A549 (cell line): ENCODE measurements at regions not wholly inside any gene's neighbourhood (a gene's known extent, or its start where the extent isn't known, plus 50 kb on each side); places are given as distances from the start of the nearest gene placed in this dataset.

Source experiments
- ATAC-seq, 2 experiments: fragments of 200-7000 bp in 1 of 2; fragments of >200 bp in 1 of 2; cut with Nextera tagmentation in 1 of 2; cut with Tn5 transposase in 1 of 2; 3 replicates each; pipeline versions ENCODE4 v1.8.0 to v1.9.1; 2018 to 2020; ENCODE audit warnings: mild to moderate bottlenecking in 1 of 2, moderate library complexity in 1 of 2
- CTCF ChIA-PET: fragments of 300-600 bp; sonication (Branson Sonifier 250); formaldehyde crosslinking; extraction: SDS; loops from one replicate; lab custom pipeline; 2021; ENCODE audit warnings: antibody characterized with exemption, inconsistent platforms; lab: Yijun Ruan, JAX
- POLR2A ChIA-PET: fragments of 350-600 bp; formaldehyde crosslinking; extraction: SDS; loops from one replicate; lab custom pipeline; 2021; ENCODE audit warnings: antibody characterized with exemption, inconsistent platforms; lab: Yijun Ruan, JAX
- DNase-seq, 2 experiments: peaks; one replicate each; pipeline versions ENCODE4 v3.0.0 to v3.0.0-alpha.2; 2011 to 2016; ENCODE audit warnings: low read depth in 1 of 2, low spot score in 1 of 2
- FAIRE-seq: peaks from 2 replicates; lab custom pipeline; 2011; peaks lifted over from hg19 to GRCh38; lab: Jason Lieb, UNC
- H3K27ac ChIP-seq, 2 experiments: fragments of >200 bp; sonication (Bioruptor Twin); formaldehyde crosslinking; 3 replicates each; pipeline ENCODE4 v1.5.1; 2016 to 2017
- H3K4me1 ChIP-seq: fragments of >200 bp; sonication (Bioruptor Twin); formaldehyde crosslinking; 3 replicates; pipeline ENCODE4 v1.6.1; 2016
- H3K4me2 ChIP-seq: fragments of >200 bp; sonication (Bioruptor Twin); formaldehyde crosslinking; 3 replicates; pipeline ENCODE4 v1.6.1; 2016
- H3K4me3 ChIP-seq: fragments of >200 bp; sonication (Bioruptor Twin); formaldehyde crosslinking; 3 replicates; pipeline ENCODE4 v1.5.1; 2016
- H3K9me3 ChIP-seq: fragments of >200 bp; sonication (Bioruptor Twin); formaldehyde crosslinking; 3 replicates; pipeline ENCODE4 v1.6.1; 2016
- CBX2 ChIP-seq: fragments of 200-600 bp; sonication (generic); IDR thresholded peaks from 2 replicates; pipeline ENCODE4 v1.6.1; 2016; ENCODE audit warnings: low read depth, mild to moderate bottlenecking, borderline replicate concordance
- CBX8 ChIP-seq: fragments of 200-600 bp; sonication (generic); IDR thresholded peaks from 2 replicates; pipeline ENCODE4 v1.6.1; 2016
- CHD2 ChIP-seq: fragments of 150-350 bp; IDR thresholded peaks from 2 replicates; pipeline ENCODE4 v1.6.1; 2014; ENCODE audit warnings: low read length; ENCODE audit not compliant: partially characterized antibody
- E2F6 ChIP-seq: IDR thresholded peaks from 2 replicates; pipeline ENCODE4 v1.6.1; 2012; ENCODE audit warnings: low read depth, borderline replicate concordance
- ESRRA ChIP-seq: fragments of 150-350 bp; IDR thresholded peaks from 2 replicates; pipeline ENCODE4 v1.6.1; 2014; ENCODE audit warnings: mild to moderate bottlenecking, low read length, borderline replicate concordance
- FOSB ChIP-seq: fragments of 250-450 bp; sonication (Bioruptor Pico); IDR thresholded peaks from 2 replicates; pipeline ENCODE4 v1.5.0; 2020; ENCODE audit warnings: mild to moderate bottlenecking, moderate library complexity
- FOXS1 ChIP-seq: fragments of 250-450 bp; sonication (Bioruptor Pico); IDR thresholded peaks from 2 replicates; pipeline ENCODE4 v1.5.0; 2020; ENCODE audit warnings: mild to moderate bottlenecking, moderate library complexity
- HDAC2 ChIP-seq: fragments of 200-600 bp; sonication (generic); IDR thresholded peaks from 2 replicates; pipeline ENCODE4 v1.6.1; 2016
- HOXB13 ChIP-seq: fragments of 250-450 bp; sonication (Bioruptor Pico); IDR thresholded peaks from 2 replicates; pipeline ENCODE4 v1.5.0; 2020; ENCODE audit warnings: low read depth, mild to moderate bottlenecking, moderate library complexity
- HOXB5 ChIP-seq: fragments of 250-450 bp; sonication (Bioruptor Pico); IDR thresholded peaks from 2 replicates; pipeline ENCODE4 v1.5.0; 2020; ENCODE audit warnings: mild to moderate bottlenecking, moderate library complexity
- JUN ChIP-seq, 2 experiments: fragments of >200 bp; sonication (Bioruptor Twin); formaldehyde crosslinking; IDR thresholded peaks; 2 replicates in 1 of 2; 3 replicates in 1 of 2; pipeline ENCODE4 v1.6.1; 2016 to 2017
- MAX ChIP-seq: IDR thresholded peaks from 2 replicates; pipeline ENCODE4 v1.6.1; 2012
- MAZ ChIP-seq: fragments of 150-350 bp; IDR thresholded peaks from 2 replicates; pipeline ENCODE4 v1.6.1; 2014; ENCODE audit warnings: antibody characterized with exemption, low read depth, low read length, borderline replicate concordance
- RAD21 ChIP-seq, 2 experiments: fragments of >200 bp in 1 of 2; sonication (Bioruptor Twin) in 1 of 2; formaldehyde crosslinking in 1 of 2; IDR thresholded peaks in 1 of 2; conservative IDR thresholded peaks in 1 of 2; 2 replicates in 1 of 2; 3 replicates in 1 of 2; pipeline ENCODE4 v1.6.1; 2012 to 2018; ENCODE audit warnings: inconsistent platforms in 1 of 2
- RARB ChIP-seq: fragments of 250-450 bp; sonication (Bioruptor Pico); IDR thresholded peaks from 2 replicates; pipeline ENCODE4 v1.8.0; 2021; ENCODE audit warnings: mild to moderate bottlenecking, moderate library complexity
- RNF2 ChIP-seq: fragments of 200-600 bp; sonication (generic); IDR thresholded peaks from 2 replicates; pipeline ENCODE4 v1.6.1; 2016; ENCODE audit warnings: low read depth, mild to moderate bottlenecking, antibody characterized with exemption, moderate library complexity, borderline replicate concordance
- SMC3 ChIP-seq: fragments of >200 bp; sonication (Bioruptor Twin); formaldehyde crosslinking; IDR thresholded peaks from 3 replicates; pipeline ENCODE4 v1.6.1; 2018; ENCODE audit warnings: inconsistent platforms
- SREBF2 ChIP-seq: fragments of 450-650 bp; IDR thresholded peaks from 2 replicates; pipeline ENCODE4 v1.6.1; 2014; ENCODE audit warnings: mild to moderate bottlenecking, moderate library complexity
- TP53 ChIP-seq: fragments of 250-450 bp; sonication (Bioruptor Pico); IDR thresholded peaks from 2 replicates; pipeline ENCODE4 v1.5.0; 2021; ENCODE audit warnings: mild to moderate bottlenecking, moderate library complexity
- ZFP36 ChIP-seq: fragments of 450-650 bp; IDR thresholded peaks from 2 replicates; pipeline ENCODE4 v1.6.1; 2014; ENCODE audit warnings: borderline replicate concordance; ENCODE audit not compliant: partially characterized antibody
- WGBS: methylation state at CpG from one replicate; pipeline ENCODE4 v1.1.6; 2017; ENCODE audit errors: missing lambda C conversion rate; 5-methylcytosine and 5-hydroxymethylcytosine counted together
- TF ChIP-seq, protein P1 (sequence below): fragments of 150-350 bp; IDR thresholded peaks from 2 replicates; pipeline ENCODE4 v1.6.1; 2014; ENCODE audit warnings: low read depth, mild to moderate bottlenecking, low read length
- TF ChIP-seq, protein P2 (sequence below): fragments of >200 bp; sonication (Bioruptor Twin); formaldehyde crosslinking; IDR thresholded peaks from 3 replicates; pipeline ENCODE4 v1.5.1; 2016
- TF ChIP-seq, protein P3 (sequence below): fragments of >200 bp; sonication (Bioruptor Twin); formaldehyde crosslinking; IDR thresholded peaks from 3 replicates; pipeline ENCODE4 v1.6.1; 2016
- TF ChIP-seq, protein P4 (sequence below): fragments of >200 bp; sonication (Bioruptor Twin); formaldehyde crosslinking; IDR thresholded peaks from 2 replicates; pipeline ENCODE4 v1.6.1; 2016
- TF ChIP-seq, protein P5 (sequence below): IDR thresholded peaks from 2 replicates; pipeline ENCODE4 v1.6.1; 2012

DNA sequence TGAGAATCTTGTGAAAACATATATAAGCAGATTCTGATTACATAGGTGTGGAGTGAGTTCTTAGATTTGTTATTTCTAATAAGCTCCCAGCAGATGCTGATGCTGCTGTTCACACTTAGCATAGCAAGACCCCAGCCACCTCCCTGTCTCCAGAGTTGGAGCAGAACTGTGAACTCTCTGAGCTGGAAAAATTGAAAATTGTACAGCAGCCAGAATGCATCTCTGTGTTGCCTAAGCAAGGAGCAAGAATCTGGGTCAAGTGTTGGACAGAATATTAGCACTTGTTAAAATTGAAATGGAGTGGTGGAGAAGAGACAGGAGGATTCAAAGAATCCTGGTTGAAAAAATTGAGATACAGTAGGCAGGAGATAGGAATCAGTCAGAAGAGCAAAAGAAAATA lies 146.6 kb upstream of the FAM47C start (continued):
- TF ChIP-seq, protein P1, sequence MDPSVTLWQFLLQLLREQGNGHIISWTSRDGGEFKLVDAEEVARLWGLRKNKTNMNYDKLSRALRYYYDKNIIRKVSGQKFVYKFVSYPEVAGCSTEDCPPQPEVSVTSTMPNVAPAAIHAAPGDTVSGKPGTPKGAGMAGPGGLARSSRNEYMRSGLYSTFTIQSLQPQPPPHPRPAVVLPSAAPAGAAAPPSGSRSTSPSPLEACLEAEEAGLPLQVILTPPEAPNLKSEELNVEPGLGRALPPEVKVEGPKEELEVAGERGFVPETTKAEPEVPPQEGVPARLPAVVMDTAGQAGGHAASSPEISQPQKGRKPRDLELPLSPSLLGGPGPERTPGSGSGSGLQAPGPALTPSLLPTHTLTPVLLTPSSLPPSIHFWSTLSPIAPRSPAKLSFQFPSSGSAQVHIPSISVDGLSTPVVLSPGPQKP: no peak
- TF ChIP-seq ZFP36: no peak
- TF ChIP-seq JUN (IDR thresholded peaks at IDR 0.05): no peak
- no peak for TF ChIP-seq HOXB5 (CRISPR knock-in tag)
- no peak for TF ChIP-seq CBX8
- TF ChIP-seq HDAC2: no peak
- TF ChIP-seq SREBF2: no peak
- no peak for TF ChIP-seq RARB (CRISPR knock-in tag)
- no peak for TF ChIP-seq HOXB13 (CRISPR knock-in tag)

DNA sequence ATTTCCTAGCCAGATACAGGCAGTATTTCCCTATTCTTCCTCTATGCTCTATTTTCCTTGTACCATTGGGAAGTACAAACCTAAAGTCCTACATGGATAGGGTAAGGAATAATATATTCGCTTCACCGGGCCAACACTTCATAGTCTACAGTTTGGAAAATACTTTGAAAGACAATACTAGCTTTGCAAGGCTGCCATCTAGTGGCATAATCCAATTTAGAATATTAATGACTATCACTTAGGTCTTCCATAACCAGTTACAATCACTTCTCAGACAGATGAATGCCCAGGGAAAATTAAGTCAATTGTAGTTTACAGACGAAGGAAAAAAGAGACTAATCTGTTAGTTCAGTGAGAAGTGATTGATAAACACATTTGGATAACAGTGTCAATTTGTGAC lies 141.0 kb upstream of the FAM47C start:
- FAIRE-seq: peak; percentile 43
- ATAC-seq: peak in 1 of 2 experiments; percentile 66; a peak in 1 of 6 replicates
- WGBS: 0% methylated on average over 3 of the region's 3 CpGs

More for the DNA sequence above, 141.0 kb upstream of the FAM47C start:
- POLR2A ChIA-PET: interaction anchor here (0.5 kb wide), 1 partner anchor 1073 kb away, joined by 3 read pairs; no protein-coding TSS in a partner anchor
- Histone ChIP-seq H3K27ac (no peak overlapping the region), H3K9me3 (no peaks in the 10 kb centered on the region), H3K4me3 (no peak overlapping the region), H3K4me1 (no peaks in the 10 kb centered on the region), H3K4me2 (no peak overlapping the region)
- TF ChIP-seq, protein P2, sequence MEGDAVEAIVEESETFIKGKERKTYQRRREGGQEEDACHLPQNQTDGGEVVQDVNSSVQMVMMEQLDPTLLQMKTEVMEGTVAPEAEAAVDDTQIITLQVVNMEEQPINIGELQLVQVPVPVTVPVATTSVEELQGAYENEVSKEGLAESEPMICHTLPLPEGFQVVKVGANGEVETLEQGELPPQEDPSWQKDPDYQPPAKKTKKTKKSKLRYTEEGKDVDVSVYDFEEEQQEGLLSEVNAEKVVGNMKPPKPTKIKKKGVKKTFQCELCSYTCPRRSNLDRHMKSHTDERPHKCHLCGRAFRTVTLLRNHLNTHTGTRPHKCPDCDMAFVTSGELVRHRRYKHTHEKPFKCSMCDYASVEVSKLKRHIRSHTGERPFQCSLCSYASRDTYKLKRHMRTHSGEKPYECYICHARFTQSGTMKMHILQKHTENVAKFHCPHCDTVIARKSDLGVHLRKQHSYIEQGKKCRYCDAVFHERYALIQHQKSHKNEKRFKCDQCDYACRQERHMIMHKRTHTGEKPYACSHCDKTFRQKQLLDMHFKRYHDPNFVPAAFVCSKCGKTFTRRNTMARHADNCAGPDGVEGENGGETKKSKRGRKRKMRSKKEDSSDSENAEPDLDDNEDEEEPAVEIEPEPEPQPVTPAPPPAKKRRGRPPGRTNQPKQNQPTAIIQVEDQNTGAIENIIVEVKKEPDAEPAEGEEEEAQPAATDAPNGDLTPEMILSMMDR: peak; percentile 54
- TF ChIP-seq CBX8 (no peak), TP53 (CRISPR knock-in tag) (no peak), FOXS1 (no peak), JUN (IDR thresholded peaks at IDR 0.05) (no peak), MAX (no peak), CBX2 (no peak), RNF2 (no peak), HOXB13 (CRISPR knock-in tag) (no peak), SMC3 (peak; percentile 53), E2F6 (no peak), FOSB (CRISPR knock-in tag) (no peak), MAZ (no peak), CHD2 (no peak), RAD21 (conservative IDR thresholded peaks at IDR 0.05 in 1 of 2, IDR thresholded peaks at IDR 0.05 in 1 of 2) (peak; percentile 63 to 65), ESRRA (no peak)
- TF ChIP-seq, protein P3, sequence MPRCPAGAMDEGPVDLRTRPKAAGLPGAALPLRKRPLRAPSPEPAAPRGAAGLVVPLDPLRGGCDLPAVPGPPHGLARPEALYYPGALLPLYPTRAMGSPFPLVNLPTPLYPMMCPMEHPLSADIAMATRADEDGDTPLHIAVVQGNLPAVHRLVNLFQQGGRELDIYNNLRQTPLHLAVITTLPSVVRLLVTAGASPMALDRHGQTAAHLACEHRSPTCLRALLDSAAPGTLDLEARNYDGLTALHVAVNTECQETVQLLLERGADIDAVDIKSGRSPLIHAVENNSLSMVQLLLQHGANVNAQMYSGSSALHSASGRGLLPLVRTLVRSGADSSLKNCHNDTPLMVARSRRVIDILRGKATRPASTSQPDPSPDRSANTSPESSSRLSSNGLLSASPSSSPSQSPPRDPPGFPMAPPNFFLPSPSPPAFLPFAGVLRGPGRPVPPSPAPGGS: no peak
- TF ChIP-seq, protein P4, sequence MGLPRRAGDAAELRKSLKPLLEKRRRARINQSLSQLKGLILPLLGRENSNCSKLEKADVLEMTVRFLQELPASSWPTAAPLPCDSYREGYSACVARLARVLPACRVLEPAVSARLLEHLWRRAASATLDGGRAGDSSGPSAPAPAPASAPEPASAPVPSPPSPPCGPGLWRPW: no peak
- TF ChIP-seq, protein P1: no peak
- TF ChIP-seq, protein P5, sequence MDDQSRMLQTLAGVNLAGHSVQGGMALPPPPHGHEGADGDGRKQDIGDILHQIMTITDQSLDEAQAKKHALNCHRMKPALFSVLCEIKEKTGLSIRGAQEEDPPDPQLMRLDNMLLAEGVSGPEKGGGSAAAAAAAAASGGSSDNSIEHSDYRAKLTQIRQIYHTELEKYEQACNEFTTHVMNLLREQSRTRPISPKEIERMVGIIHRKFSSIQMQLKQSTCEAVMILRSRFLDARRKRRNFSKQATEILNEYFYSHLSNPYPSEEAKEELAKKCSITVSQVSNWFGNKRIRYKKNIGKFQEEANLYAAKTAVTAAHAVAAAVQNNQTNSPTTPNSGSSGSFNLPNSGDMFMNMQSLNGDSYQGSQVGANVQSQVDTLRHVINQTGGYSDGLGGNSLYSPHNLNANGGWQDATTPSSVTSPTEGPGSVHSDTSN: no peak
- CTCF ChIA-PET: interaction anchor here (0.6 kb wide), 1 partner anchor 977 kb away, joined by 4 read pairs; no protein-coding TSS in a partner anchor
- peak; percentile 2 to 19 for DNase-seq
